Endothelial cell of umbilical vein (primary cell): ENCODE measurements at regions not wholly inside any gene's neighbourhood (a gene's known extent, or its start where the extent isn't known, plus 50 kb on each side); places are given as distances from the start of the nearest gene placed in this dataset.

Source experiments
- EZH2 ChIP-seq: IDR thresholded peaks from 2 replicates; pipeline ENCODE4 v1.6.1; 2012; ENCODE audit warnings: borderline replicate concordance, low read depth, mild to moderate bottlenecking, moderate library complexity, low read length, inconsistent platforms; ENCODE audit not compliant: severe bottlenecking
- GATA2 ChIP-seq: IDR thresholded peaks from 2 replicates; pipeline ENCODE4 v1.7.0; 2011; ENCODE audit warnings: low read depth, mild to moderate bottlenecking, moderate library complexity, mixed read lengths, low read length; ENCODE audit not compliant: insufficient read length, insufficient read depth
- MAX ChIP-seq: IDR thresholded peaks from 2 replicates; pipeline ENCODE4 v1.6.1; 2011; ENCODE audit not compliant: insufficient read depth, insufficient read length
- MYC ChIP-seq: IDR thresholded peaks from one replicate; pipeline ENCODE4 v1.6.1; 2011; ENCODE audit warnings: mild to moderate bottlenecking, low read depth, low read length
- POLR2A ChIP-seq: IDR thresholded peaks from 2 replicates; pipeline ENCODE4 v1.6.1; 2012; ENCODE audit warnings: low read depth, mild to moderate bottlenecking, control low read depth, low read length
- POLR2AphosphoS5 ChIP-seq: IDR thresholded peaks from 2 replicates; pipeline ENCODE4 v1.6.1; 2012; ENCODE audit warnings: low read depth, mild to moderate bottlenecking, control low read depth, low read length, moderate library complexity; ENCODE audit not compliant: insufficient read depth
- TF ChIP-seq, protein P1 (sequence below), 2 donors: IDR thresholded peaks; 1 replicate in 1 of 2; 2 replicates in 1 of 2; pipeline ENCODE4 v1.5.1; 2011; ENCODE audit warnings: low read length in 2 of 2, mild to moderate bottlenecking in 2 of 2, moderate library complexity in 2 of 2, control low read depth in 1 of 2, inconsistent platforms in 1 of 2, low read depth in 1 of 2; ENCODE audit not compliant: insufficient read depth in 1 of 2; ENCODE audit errors: extremely low read depth in 1 of 2

DNA sequence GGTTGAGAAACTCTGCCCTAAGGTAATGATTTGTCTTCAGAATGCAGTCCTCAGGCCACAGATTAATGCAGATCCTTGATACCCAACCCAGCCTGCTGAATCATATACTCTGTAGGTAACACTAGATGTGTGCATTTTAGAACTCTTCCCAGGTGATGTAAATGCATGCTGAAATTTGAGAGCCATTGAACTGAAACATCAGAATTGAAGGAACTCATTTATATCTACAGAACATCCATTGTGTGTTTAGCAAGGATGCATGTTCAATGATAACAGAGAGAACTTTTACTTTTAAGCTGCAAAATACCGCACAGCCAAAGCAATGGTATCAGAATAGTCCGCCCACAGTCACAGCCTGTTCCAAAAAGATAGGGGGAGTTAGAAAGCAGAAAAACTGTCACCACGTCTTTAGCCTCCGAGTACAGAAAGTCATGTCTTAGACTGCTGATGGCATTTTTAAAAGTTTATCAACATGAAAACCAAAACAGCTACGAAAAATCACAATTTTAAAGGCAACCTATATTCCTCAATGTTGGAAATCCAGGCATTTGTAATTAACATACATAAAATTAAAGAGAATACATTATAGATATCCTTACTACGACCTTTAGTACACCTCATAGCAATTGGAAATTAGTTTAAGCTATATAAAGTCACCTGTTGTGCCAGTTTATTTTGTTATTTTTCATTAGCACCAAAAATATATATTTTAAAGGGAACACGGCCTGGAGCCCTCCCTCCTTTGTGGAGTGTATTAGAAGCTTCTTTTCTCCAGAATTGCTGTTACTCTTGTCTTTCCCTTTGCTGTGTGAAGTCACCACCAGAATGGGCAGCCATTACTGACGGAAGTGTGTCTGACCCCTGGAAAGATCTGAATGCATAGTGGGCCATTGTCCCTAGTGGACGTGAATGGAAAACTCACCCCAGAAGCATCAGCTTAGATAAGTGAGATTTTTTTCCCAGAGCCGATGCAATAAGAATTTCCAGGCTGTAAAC lies 65.8 kb upstream of the PRKAR2B start:
- TF ChIP-seq POLR2A (no peak), EZH2 (no peak), POLR2AphosphoS5 (no peak), MYC (no peak), GATA2 (no peak), MAX (no peak)
- TF ChIP-seq, protein P1, sequence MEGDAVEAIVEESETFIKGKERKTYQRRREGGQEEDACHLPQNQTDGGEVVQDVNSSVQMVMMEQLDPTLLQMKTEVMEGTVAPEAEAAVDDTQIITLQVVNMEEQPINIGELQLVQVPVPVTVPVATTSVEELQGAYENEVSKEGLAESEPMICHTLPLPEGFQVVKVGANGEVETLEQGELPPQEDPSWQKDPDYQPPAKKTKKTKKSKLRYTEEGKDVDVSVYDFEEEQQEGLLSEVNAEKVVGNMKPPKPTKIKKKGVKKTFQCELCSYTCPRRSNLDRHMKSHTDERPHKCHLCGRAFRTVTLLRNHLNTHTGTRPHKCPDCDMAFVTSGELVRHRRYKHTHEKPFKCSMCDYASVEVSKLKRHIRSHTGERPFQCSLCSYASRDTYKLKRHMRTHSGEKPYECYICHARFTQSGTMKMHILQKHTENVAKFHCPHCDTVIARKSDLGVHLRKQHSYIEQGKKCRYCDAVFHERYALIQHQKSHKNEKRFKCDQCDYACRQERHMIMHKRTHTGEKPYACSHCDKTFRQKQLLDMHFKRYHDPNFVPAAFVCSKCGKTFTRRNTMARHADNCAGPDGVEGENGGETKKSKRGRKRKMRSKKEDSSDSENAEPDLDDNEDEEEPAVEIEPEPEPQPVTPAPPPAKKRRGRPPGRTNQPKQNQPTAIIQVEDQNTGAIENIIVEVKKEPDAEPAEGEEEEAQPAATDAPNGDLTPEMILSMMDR (IDR thresholded peaks at IDR 0.05; ENCODE audit: extremely low read depth in 1 of 2, insufficient read depth in 1 of 2, low read depth in 1 of 2, low read length in 2 of 2), result no peak
